ENCODE measurements at regions not wholly inside any gene's neighbourhood (a gene's known extent, or its start where the extent isn't known, plus 50 kb on each side); places are given as distances from the start of the nearest gene placed in this dataset.
A peak's percentile ranks its signal among the peaks of the same experiment; 100 is the strongest.

- DNase-seq, result peak in 1 of 2 experiments; percentile 9
- Mint-ChIP-seq H3K27me3 (ENCODE audit: insufficient read depth, unreplicated experiment) (peaks cover 5% of the 10 kb centered on the region), H3K4me3 (ENCODE audit: unreplicated experiment) (no peak overlapping the region), H3K9me3 (ENCODE audit: unreplicated experiment) (no peaks in the 10 kb centered on the region), H3K4me1 (ENCODE audit: low read depth, unreplicated experiment) (no peaks in the 10 kb centered on the region), H3K36me3 (ENCODE audit: insufficient read depth, unreplicated experiment) (no peaks in the 10 kb centered on the region), H3K27ac (ENCODE audit: unreplicated experiment) (no peak overlapping the region)
- intact Hi-C loops (cut with micrococcal nuclease; ENCODE audit: unreplicated experiment), result no loop called here
- no TSS peak for BruUV-seq (replicated peaks)
- Histone ChIP-seq H3K9me3 (no peaks in the 10 kb centered on the region), H3K27me3 (replicated peaks; ENCODE audit: control insufficient read depth, insufficient read depth, low read length) (no peaks in the 10 kb centered on the region), H3K4me1 (no peaks in the 10 kb centered on the region), H3K36me3 (ENCODE audit: control insufficient read depth, insufficient read depth, low read length) (no peaks in the 10 kb centered on the region), H3K4me3 (ENCODE audit: low read depth, low read length) (no peak overlapping the region)
- ChIA-PET CTCF (no interaction called here), POLR2A (no interaction called here)
- TF ChIP-seq CTCF (IDR thresholded peaks at IDR 0.05; ENCODE audit: insufficient read depth in 1 of 2, low read depth in 1 of 2, low read length in 1 of 2, severe bottlenecking in 1 of 2, unreplicated experiment in 1 of 2), result no peak
Measured at GRCh38 chr9:29475471-29475870, 1902.2 kb upstream of the C9orf72 start.

- Mint-ChIP-seq H3K36me3 (ENCODE audit: insufficient read depth, unreplicated experiment) (no peaks in the 10 kb centered on the region), H3K27ac (ENCODE audit: unreplicated experiment) (no peak overlapping the region), H3K9me3 (ENCODE audit: unreplicated experiment) (peaks cover 10% of the 10 kb centered on the region), H3K4me3 (ENCODE audit: unreplicated experiment) (no peak overlapping the region), H3K27me3 (ENCODE audit: insufficient read depth, unreplicated experiment) (no peaks in the 10 kb centered on the region), H3K4me1 (ENCODE audit: low read depth, unreplicated experiment) (no peaks in the 10 kb centered on the region)
- Histone ChIP-seq H3K9me3 (no peaks in the 10 kb centered on the region), H3K4me3 (ENCODE audit: low read depth, low read length) (no peak overlapping the region), H3K36me3 (ENCODE audit: control insufficient read depth, insufficient read depth, low read length) (no peaks in the 10 kb centered on the region), H3K4me1 (no peaks in the 10 kb centered on the region), H3K27me3 (replicated peaks; ENCODE audit: control insufficient read depth, insufficient read depth, low read length) (no peaks in the 10 kb centered on the region)
- POLR2A ChIA-PET, result no interaction called here
- BruUV-seq (replicated peaks), result no TSS peak
- no peak for DNase-seq
- intact Hi-C loops (cut with micrococcal nuclease; ENCODE audit: unreplicated experiment), result no loop called here
- CTCF ChIA-PET, result no interaction called here
- no peak for TF ChIP-seq CTCF (IDR thresholded peaks at IDR 0.05; ENCODE audit: insufficient read depth in 1 of 2, low read depth in 1 of 2, low read length in 1 of 2, severe bottlenecking in 1 of 2, unreplicated experiment in 1 of 2)
Measured at GRCh38 chr9:29511680-29512079, 1938.4 kb upstream of the C9orf72 start.

GRCh38 chr9:29514336-29514735, 1941.1 kb upstream of the C9orf72 start:
- no TSS peak for BruUV-seq (replicated peaks)
- no peaks in the 10 kb centered on the region for H3K4me1 Mint-ChIP-seq (ENCODE audit: low read depth, unreplicated experiment)
- Histone ChIP-seq H3K36me3 (ENCODE audit: control insufficient read depth, insufficient read depth, low read length) (no peaks in the 10 kb centered on the region), H3K9me3 (no peaks in the 10 kb centered on the region), H3K27me3 (replicated peaks; ENCODE audit: control insufficient read depth, insufficient read depth, low read length) (no peaks in the 10 kb centered on the region), H3K4me1 (no peaks in the 10 kb centered on the region), H3K4me3 (ENCODE audit: low read depth, low read length) (no peak overlapping the region)
- H3K4me3 Mint-ChIP-seq (ENCODE audit: unreplicated experiment), result no peak overlapping the region
- H3K27ac Mint-ChIP-seq (ENCODE audit: unreplicated experiment), result no peak overlapping the region
- H3K36me3 Mint-ChIP-seq (ENCODE audit: insufficient read depth, unreplicated experiment), result no peaks in the 10 kb centered on the region
- TF ChIP-seq CTCF (IDR thresholded peaks at IDR 0.05; ENCODE audit: insufficient read depth in 1 of 2, low read depth in 1 of 2, low read length in 1 of 2, severe bottlenecking in 1 of 2, unreplicated experiment in 1 of 2), result no peak
- intact Hi-C loops (cut with micrococcal nuclease; ENCODE audit: unreplicated experiment), result no loop called here
- ChIA-PET CTCF (no interaction called here), POLR2A (no interaction called here)
- H3K27me3 Mint-ChIP-seq (ENCODE audit: insufficient read depth, unreplicated experiment), result no peaks in the 10 kb centered on the region
- peak in 1 of 2 experiments; percentile 22 for DNase-seq
- peaks cover 10% of the 10 kb centered on the region for H3K9me3 Mint-ChIP-seq (ENCODE audit: unreplicated experiment)
